DMS53 treated with DMSO at 0.1 percent for 48 hours (cell line): ENCODE measurements at regions not wholly inside any gene's neighbourhood (a gene's known extent, or its start where the extent isn't known, plus 50 kb on each side); places are given as distances from the start of the nearest gene placed in this dataset.

ENCODE experiments used
- DNase-seq: peaks from one replicate; lab custom pipeline; 2025; ENCODE audit not compliant: unreplicated experiment; lab: John Stamatoyannopoulos, UW

- DNase-seq, result no peak
Measured at GRCh38 chr18:73797419-73797818, 350.2 kb downstream of the FBXO15 start.

- peak; percentile 26 for DNase-seq
Measured at GRCh38 chr18:73793386-73793785, 354.2 kb downstream of the FBXO15 start.

GRCh38 chr18:73791081-73791480, 356.6 kb downstream of the FBXO15 start:
- no peak for DNase-seq

- DNase-seq, result no peak
Measured at GRCh38 chr18:73790587-73790986, 357.0 kb downstream of the FBXO15 start.

GRCh38 chr18:73787316-73787715, 360.3 kb downstream of the FBXO15 start:
- DNase-seq, result no peak

GRCh38 chr18:73785300-73785699, 362.3 kb downstream of the FBXO15 start:
- no peak for DNase-seq

GRCh38 chr18:73784853-73785252, 362.8 kb downstream of the FBXO15 start:
- DNase-seq, result no peak

GRCh38 chr18:73782405-73782804, 365.2 kb downstream of the FBXO15 start:
- no peak for DNase-seq

- no peak for DNase-seq
Measured at GRCh38 chr18:73780218-73780617, 367.4 kb downstream of the FBXO15 start.

- no peak for DNase-seq
Measured at GRCh38 chr18:73778032-73778359, 369.6 kb downstream of the FBXO15 start.

- DNase-seq, result no peak
Measured at GRCh38 chr18:73777356-73778031, 370.1 kb downstream of the FBXO15 start.

- DNase-seq, result peak; percentile 90
Measured at GRCh38 chr18:73774811-73775509, 372.7 kb downstream of the FBXO15 start.

GRCh38 chr18:73768043-73768442, 379.6 kb downstream of the FBXO15 start:
- no peak for DNase-seq

GRCh38 chr18:73766910-73767515, 380.6 kb downstream of the FBXO15 start:
- no peak for DNase-seq

GRCh38 chr18:73758446-73758845, 389.2 kb downstream of the FBXO15 start:
- no peak for DNase-seq

- peak; percentile 96 for DNase-seq
Measured at GRCh38 chr18:73756256-73757091, 391.2 kb downstream of the FBXO15 start.

- DNase-seq, result peak; percentile 26
Measured at GRCh38 chr18:73752965-73753364, 394.7 kb downstream of the FBXO15 start.

GRCh38 chr18:73752546-73752945, 395.1 kb downstream of the FBXO15 start:
- peak; percentile 49 for DNase-seq

- DNase-seq, result no peak
Measured at GRCh38 chr18:73750052-73750451, 397.6 kb downstream of the FBXO15 start.

- DNase-seq, result no peak
Measured at GRCh38 chr18:73749304-73749703, 398.3 kb downstream of the FBXO15 start.

- DNase-seq, result no peak
Measured at GRCh38 chr18:73748731-73749130, 398.9 kb downstream of the FBXO15 start.

- DNase-seq, result no peak
Measured at GRCh38 chr18:73746101-73746500, 401.5 kb downstream of the FBXO15 start.
